Fibroblast of villous mesenchyme (primary cell): ENCODE measurements at regions not wholly inside any gene's neighbourhood (a gene's known extent, or its start where the extent isn't known, plus 50 kb on each side); places are given as distances from the start of the nearest gene placed in this dataset.

Experiments used
- DNase-seq: peaks from one replicate; pipeline ENCODE4 v3.0.0-alpha.2; 2010; ENCODE audit warnings: low read depth
- H3K4me3 ChIP-seq: 2 replicates; pipeline ENCODE4 v1.5.1; 2011; ENCODE audit warnings: low read depth, mild to moderate bottlenecking, low read length
- TF ChIP-seq, protein P1 (sequence below): IDR thresholded peaks from 2 replicates; pipeline ENCODE4 v1.5.1; 2012; ENCODE audit warnings: low read depth, mild to moderate bottlenecking, low read length; ENCODE audit not compliant: insufficient read depth

DNA sequence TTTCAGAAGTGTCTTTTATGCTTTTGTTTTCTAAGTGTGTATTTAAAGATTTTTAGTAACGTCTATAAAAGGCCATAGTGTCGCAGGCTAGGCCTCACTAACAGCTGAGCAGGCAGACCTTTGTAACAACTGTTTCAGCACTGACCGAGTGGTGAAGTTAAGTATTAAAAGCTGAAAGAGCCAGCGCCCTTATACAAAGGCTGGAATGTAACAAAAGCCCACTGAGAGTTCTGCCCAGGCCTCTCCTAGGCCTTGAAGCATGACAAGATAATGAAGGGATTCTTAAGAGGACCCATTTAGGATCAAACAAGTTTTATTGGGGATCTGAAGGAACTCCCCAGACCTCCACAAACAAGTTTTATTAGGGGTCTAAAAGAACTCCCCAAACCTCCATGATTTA is 722.5 kb upstream of the PRKX start:
- DNase-seq: no peak
- TF ChIP-seq, protein P1, sequence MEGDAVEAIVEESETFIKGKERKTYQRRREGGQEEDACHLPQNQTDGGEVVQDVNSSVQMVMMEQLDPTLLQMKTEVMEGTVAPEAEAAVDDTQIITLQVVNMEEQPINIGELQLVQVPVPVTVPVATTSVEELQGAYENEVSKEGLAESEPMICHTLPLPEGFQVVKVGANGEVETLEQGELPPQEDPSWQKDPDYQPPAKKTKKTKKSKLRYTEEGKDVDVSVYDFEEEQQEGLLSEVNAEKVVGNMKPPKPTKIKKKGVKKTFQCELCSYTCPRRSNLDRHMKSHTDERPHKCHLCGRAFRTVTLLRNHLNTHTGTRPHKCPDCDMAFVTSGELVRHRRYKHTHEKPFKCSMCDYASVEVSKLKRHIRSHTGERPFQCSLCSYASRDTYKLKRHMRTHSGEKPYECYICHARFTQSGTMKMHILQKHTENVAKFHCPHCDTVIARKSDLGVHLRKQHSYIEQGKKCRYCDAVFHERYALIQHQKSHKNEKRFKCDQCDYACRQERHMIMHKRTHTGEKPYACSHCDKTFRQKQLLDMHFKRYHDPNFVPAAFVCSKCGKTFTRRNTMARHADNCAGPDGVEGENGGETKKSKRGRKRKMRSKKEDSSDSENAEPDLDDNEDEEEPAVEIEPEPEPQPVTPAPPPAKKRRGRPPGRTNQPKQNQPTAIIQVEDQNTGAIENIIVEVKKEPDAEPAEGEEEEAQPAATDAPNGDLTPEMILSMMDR: no peak

DNA sequence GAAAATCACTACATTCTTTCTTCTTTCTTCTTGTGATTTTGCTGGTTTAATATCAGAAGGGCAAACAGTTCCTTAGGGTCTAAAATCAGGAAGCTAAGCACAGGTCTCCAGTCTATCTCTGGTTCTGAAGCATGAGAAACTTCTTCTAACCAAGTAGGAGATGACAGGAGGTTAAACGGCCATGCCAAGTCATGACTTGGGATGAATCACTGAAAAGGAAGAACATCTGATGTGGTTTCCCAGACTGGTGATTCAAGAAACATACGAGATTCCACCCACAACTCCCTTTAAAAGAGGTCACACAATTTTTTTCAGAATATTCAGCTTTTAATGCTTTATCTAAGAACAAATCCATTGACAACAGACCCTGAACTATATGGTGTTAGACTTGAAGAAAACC is 684.0 kb upstream of the PRKX start:
- no peak for DNase-seq
- TF ChIP-seq, protein P1: no peak

More for the DNA sequence above, 722.5 kb upstream of the PRKX start:
- no peak overlapping the region for H3K4me3 ChIP-seq

DNA sequence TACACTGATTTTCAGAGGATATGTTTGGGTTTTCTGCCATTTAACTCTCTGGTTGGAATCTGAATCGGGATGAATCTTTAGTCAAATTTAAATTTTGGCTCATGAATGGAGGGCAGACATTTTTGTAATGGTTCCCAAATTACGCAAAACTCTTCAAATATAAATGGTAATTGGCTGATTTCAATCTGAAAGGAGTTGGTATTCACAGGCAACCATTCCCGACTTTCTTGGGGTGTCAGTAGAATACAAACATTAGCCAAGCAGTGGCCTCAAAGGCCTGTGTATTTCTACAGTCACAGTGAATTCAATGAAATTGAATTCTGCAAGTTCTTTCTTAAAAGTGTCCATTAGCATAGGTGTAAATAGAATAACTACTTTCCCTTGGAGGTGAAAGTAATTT is 668.8 kb upstream of the PRKX start:
- DNase-seq: no peak
- no peak overlapping the region for H3K4me3 ChIP-seq
- TF ChIP-seq, protein P1: no peak

More for the DNA sequence above, 684.0 kb upstream of the PRKX start:
- H3K4me3 ChIP-seq: no peak overlapping the region

DNA sequence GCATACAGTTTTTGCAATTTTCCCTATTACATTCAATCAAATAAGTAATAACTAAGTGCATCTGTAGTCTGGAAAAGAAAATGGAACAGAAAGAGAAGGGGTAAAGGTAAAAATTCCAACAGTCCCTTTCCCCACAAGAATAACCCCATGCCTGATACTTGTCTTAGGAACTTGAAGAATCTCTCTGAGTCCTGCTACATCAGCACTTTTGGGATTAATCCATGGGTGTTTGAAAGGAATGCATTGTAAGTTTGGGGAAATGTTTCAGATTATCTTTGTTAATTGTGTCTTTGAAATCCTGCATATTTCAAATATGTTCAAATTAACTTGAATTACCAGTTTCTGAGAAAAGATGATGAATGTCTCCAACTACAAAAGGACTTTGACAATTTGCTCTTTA is 667.3 kb upstream of the PRKX start:
- TF ChIP-seq, protein P1: no peak
- no peak overlapping the region for H3K4me3 ChIP-seq
- DNase-seq: no peak

- DNase-seq: no peak
- TF ChIP-seq, protein P1: no peak
- H3K4me3 ChIP-seq: no peak overlapping the region
These were observed 665.6 kb upstream of the PRKX start for GRCh38 chrX:4379071-4379470.

DNA sequence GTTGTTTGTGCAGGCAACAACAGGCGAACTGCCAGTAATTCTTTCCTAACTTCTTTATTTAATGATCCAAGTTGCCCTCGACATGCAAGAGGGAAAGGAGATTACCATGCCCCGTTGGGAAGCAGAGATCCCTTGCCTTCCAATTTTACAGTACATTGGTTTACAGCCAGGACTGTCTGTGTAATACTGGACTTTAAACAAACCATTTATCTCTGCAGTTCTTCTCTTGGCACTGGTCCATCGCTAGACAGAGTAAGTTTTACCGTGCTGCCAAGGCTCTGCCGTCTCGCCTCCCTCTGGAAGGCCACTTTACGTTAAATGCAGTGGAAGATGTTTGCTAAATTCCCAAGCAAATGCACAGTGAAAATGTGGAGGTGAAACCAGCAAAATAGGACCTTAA is 660.3 kb upstream of the PRKX start:
- DNase-seq: no peak
- H3K4me3 ChIP-seq: no peak overlapping the region
- TF ChIP-seq, protein P1: no peak

DNA sequence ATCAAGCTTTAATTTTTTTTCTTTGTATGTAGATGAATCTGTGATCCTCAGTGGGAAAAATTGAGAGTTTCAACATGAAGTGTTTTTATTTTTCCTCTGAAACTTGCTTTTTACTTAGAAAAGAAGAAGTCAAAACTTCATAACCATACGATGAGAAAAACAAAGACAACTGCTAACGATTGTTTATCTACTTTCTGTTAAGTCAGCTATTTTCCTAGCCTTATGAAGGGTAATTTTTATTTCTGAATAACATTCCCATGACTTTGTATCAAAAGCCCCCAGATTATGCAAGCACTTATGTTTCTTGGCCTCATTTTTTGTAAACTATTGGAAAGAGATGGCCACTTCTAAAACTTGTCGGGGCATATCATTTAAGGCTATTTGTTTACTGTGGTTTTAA is 645.1 kb upstream of the PRKX start:
- TF ChIP-seq, protein P1: no peak
- DNase-seq: no peak
- H3K4me3 ChIP-seq: no peak overlapping the region
